T-helper 17 cell (primary cell): ENCODE measurements at regions not wholly inside any gene's neighbourhood (a gene's known extent, or its start where the extent isn't known, plus 50 kb on each side); places are given as distances from the start of the nearest gene placed in this dataset.

ENCODE experiments used
- ATAC-seq: fragments of 150-1000 bp; cut with Tn5 transposase; 2 replicates; pipeline ENCODE4 v1.10.0; 2021; ENCODE audit warnings: mild to moderate bottlenecking, moderate library complexity
- DNase-seq, 3 donors: peaks; one replicate each; pipeline versions ENCODE4 v3.0.0 to v3.0.0-alpha.2; 2020 to 2021
- H3K9me3 ChIP-seq: one replicate; pipeline ENCODE4 v1.7.0; 2013; ENCODE audit warnings: low read length, mild to moderate bottlenecking; ENCODE audit not compliant: control insufficient read depth, poor library complexity, severe bottlenecking
- H3K27ac Mint-ChIP-seq: one replicate; pipeline ENCODE4 v1.8.0; 2022; ENCODE audit warnings: mild to moderate bottlenecking, moderate library complexity, mixed read lengths
- H3K27me3 Mint-ChIP-seq: one replicate; pipeline ENCODE4 v1.8.0; 2022; ENCODE audit warnings: mixed read lengths
- H3K36me3 Mint-ChIP-seq: one replicate; pipeline ENCODE4 v1.8.0; 2022; ENCODE audit warnings: low read depth, mixed read lengths
- H3K4me1 Mint-ChIP-seq: one replicate; pipeline ENCODE4 v1.8.0; 2022; ENCODE audit warnings: mild to moderate bottlenecking, mixed read lengths
- H3K4me3 Mint-ChIP-seq: one replicate; pipeline ENCODE4 v1.8.0; 2022; ENCODE audit warnings: mild to moderate bottlenecking, moderate library complexity, mixed read lengths

DNA sequence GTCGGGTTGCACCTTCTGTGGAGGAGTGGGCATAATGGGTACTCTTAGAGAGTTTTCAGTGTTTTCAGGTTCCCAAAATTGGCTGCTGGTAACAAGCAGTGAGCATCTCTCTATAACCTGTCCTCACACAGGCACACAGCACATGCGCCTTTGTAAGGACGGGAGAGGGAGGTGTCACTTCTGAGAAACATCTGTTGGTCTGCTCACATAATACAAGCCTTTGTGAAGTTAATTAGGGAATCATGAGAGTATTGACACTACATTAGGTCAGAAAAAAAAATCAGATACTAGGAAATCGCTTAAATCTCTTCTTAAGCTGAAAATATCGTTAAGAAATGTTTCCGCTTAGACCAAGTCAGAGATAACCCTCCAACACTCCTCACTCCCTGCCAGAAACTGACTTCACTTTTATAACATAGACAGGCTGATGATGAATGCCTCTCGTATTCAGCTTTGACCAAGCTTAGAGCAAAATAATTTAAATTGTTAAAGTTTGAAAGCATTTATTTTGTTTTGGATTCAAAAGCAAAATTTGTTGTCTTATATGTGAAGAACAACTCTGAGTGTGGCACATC, 769.7 kb downstream of the TNS3 start:
- no peak overlapping the region for H3K4me3 Mint-ChIP-seq
- no peaks in the 10 kb centered on the region for H3K4me1 Mint-ChIP-seq
- DNase-seq = no peak
- H3K27ac Mint-ChIP-seq = no peak overlapping the region
- H3K36me3 Mint-ChIP-seq = no peaks in the 10 kb centered on the region
- ATAC-seq = no peak
- H3K27me3 Mint-ChIP-seq = no peaks in the 10 kb centered on the region
- no peaks in the 10 kb centered on the region for H3K9me3 ChIP-seq

GRCh38 chr7:46811529-46811928, 770.4 kb downstream of the TNS3 start:
- no peaks in the 10 kb centered on the region for H3K36me3 Mint-ChIP-seq
- no peak overlapping the region for H3K4me3 Mint-ChIP-seq
- no peaks in the 10 kb centered on the region for H3K27me3 Mint-ChIP-seq
- DNase-seq (no peak), ATAC-seq (no peak)
- no peaks in the 10 kb centered on the region for H3K9me3 ChIP-seq
- H3K27ac Mint-ChIP-seq = no peak overlapping the region
- no peaks in the 10 kb centered on the region for H3K4me1 Mint-ChIP-seq

DNA sequence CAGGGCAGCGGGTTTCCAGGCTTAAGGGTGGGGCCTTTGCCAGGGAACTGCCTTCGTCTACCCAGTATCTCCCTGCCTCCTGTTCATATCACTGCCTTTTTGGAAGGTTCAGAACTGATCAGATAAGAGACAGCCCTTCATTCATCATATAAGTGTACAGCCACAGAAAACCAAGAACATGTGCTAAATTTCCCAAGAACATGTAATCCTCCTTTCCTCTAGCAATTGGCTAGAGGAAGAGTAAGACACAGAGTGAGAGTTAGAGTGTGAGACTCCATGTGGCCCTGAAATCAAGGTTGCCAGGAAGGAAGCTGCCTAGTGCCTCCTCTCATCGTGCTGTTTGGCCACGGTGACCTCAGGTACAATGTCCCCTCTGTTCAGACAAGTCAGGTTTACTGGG, 770.9 kb downstream of the TNS3 start:
- DNase-seq (no peak), ATAC-seq (no peak)
- no peaks in the 10 kb centered on the region for H3K9me3 ChIP-seq
- no peak overlapping the region for H3K27ac Mint-ChIP-seq
- no peaks in the 10 kb centered on the region for H3K4me1 Mint-ChIP-seq
- no peak overlapping the region for H3K4me3 Mint-ChIP-seq
- H3K27me3 Mint-ChIP-seq = no peaks in the 10 kb centered on the region
- H3K36me3 Mint-ChIP-seq = no peaks in the 10 kb centered on the region

DNA sequence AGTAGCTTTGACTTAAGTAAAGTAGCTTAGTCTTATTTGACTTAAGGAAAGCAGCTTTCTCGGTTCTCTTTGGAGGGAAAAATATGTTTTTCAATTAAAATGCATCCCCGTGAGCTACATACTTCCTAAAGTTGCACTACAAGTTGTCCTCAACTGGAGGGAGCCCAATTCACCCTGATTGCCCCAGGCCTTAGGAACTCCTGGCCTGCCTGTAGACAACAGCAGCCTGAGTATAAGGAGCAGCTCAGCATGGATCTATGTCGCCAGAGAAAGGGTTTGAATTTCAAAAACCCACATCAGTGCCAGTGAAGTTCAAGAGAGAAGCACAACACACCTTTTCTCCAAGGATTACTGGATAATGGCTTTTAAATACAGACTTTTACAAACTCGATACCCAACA, 772.0 kb downstream of the TNS3 start:
- Mint-ChIP-seq H3K4me3 (no peak overlapping the region), H3K27ac (no peak overlapping the region), H3K36me3 (no peaks in the 10 kb centered on the region), H3K4me1 (no peaks in the 10 kb centered on the region), H3K27me3 (no peaks in the 10 kb centered on the region)
- DNase-seq (no peak), ATAC-seq (no peak)
- H3K9me3 ChIP-seq = no peaks in the 10 kb centered on the region

DNA sequence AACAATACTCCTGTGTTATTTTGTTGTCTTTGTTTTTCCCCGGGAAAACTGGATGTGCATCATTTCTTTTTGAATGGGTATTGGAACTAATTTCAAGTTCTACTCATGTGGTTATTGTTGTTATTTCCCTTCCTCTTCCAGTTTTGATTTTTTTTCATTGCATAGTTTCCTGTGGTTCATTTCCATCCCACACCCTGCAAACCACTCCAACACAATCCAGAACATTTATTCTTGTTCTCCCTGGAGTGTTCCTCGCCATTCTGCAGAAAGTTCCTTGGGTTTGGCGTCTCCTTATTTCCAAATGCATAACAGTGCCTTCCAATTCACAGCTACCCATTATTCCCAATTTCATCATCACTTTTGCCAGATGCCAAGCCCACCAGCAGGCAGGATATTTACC, 775.1 kb downstream of the TNS3 start:
- no peak for DNase-seq
- no peaks in the 10 kb centered on the region for H3K4me1 Mint-ChIP-seq
- H3K27me3 Mint-ChIP-seq = no peaks in the 10 kb centered on the region
- H3K27ac Mint-ChIP-seq = no peak overlapping the region
- H3K9me3 ChIP-seq = no peaks in the 10 kb centered on the region
- H3K4me3 Mint-ChIP-seq = no peak overlapping the region
- H3K36me3 Mint-ChIP-seq = no peaks in the 10 kb centered on the region
- no peak for ATAC-seq

DNA sequence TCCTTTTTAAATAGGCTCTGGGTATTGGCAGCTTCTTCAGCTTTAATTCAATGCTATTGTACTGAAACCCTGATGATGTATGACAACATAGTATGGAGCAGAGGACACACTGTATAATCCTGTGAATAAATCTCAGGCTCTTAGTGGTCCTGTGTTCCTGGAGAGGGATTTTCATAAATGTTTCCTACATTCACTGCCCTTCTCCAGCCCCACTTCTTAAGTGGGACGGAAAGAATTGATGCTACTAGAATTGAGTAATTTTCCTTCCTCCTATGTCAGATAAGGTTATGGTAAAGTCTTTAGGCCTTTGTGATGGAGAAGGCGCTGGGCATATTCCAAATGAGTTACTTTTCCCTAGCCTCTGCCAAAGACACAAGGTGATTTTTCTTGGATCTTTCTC, 779.4 kb downstream of the TNS3 start:
- DNase-seq = no peak
- Mint-ChIP-seq H3K4me3 (no peak overlapping the region), H3K36me3 (no peaks in the 10 kb centered on the region), H3K27ac (no peak overlapping the region), H3K4me1 (no peaks in the 10 kb centered on the region), H3K27me3 (no peaks in the 10 kb centered on the region)
- no peak for ATAC-seq
- H3K9me3 ChIP-seq = no peaks in the 10 kb centered on the region

GRCh38 chr7:46791188-46791587, 790.7 kb downstream of the TNS3 start:
- DNase-seq = no peak
- no peaks in the 10 kb centered on the region for H3K27me3 Mint-ChIP-seq
- no peaks in the 10 kb centered on the region for H3K4me1 Mint-ChIP-seq
- no peaks in the 10 kb centered on the region for H3K9me3 ChIP-seq
- H3K4me3 Mint-ChIP-seq = no peak overlapping the region
- H3K27ac Mint-ChIP-seq = no peak overlapping the region
- ATAC-seq = no peak
- H3K36me3 Mint-ChIP-seq = no peaks in the 10 kb centered on the region

DNA sequence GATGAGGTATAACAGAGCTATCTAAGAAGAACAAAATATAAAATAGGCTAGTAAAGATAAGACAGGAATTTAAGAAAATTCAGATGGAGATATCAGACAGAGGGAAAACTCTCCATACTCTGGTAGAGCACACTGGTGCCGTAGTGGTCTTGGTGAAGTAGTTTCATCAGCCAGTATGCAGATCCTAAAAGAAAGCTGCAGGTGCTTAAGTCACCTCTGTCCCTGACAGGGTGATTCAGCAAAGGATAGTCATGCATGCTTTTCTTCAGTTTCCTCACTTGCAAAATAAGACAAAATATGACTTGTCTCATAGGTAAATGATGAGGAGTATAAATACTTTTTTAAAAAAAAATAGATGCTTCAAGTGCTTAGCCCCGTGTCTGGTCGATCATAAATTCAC, 794.9 kb downstream of the TNS3 start:
- H3K27me3 Mint-ChIP-seq = no peaks in the 10 kb centered on the region
- H3K9me3 ChIP-seq = no peaks in the 10 kb centered on the region
- H3K27ac Mint-ChIP-seq = no peak overlapping the region
- H3K4me3 Mint-ChIP-seq = no peak overlapping the region
- no peaks in the 10 kb centered on the region for H3K4me1 Mint-ChIP-seq
- no peak for ATAC-seq
- DNase-seq = no peak
- H3K36me3 Mint-ChIP-seq = no peaks in the 10 kb centered on the region

DNA sequence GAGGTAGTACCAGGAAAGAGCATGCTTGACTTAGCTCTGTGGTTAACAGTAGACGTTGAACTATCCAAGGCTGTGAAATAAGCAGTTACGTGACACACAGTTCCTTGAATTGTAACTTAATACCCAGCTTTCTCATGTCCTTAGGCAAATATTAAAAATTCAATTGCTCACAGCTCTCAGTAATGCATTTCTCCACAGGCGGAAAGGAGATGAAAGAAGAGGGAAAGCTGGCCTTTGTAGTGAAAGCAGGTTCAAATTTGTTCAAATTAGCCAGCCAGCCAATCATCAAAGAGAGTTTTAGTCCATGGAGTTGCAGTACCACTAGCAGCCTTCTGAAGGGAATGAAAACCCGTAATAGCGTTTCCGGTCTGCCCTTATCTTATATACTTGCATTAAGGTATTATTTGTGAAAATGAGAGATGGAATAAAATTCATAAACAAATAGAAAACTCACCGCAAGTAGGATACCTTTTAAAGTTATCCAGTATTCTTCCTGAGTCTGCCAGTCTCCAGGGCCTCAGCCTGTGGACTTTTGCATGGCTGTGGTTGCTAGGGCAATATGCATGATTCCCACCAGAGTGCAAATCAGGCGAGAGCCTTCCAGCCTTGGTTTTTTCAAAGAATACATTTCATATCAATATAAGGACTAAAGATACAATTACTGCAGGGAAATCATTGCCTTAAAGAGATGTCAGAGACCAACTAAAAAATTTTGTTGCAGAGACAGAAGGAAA, 795.5 kb downstream of the TNS3 start:
- DNase-seq (no peak), ATAC-seq (no peak)
- H3K27me3 Mint-ChIP-seq = no peaks in the 10 kb centered on the region
- H3K4me3 Mint-ChIP-seq = no peak overlapping the region
- no peaks in the 10 kb centered on the region for H3K4me1 Mint-ChIP-seq
- H3K27ac Mint-ChIP-seq = no peak overlapping the region
- no peaks in the 10 kb centered on the region for H3K36me3 Mint-ChIP-seq
- no peaks in the 10 kb centered on the region for H3K9me3 ChIP-seq

DNA sequence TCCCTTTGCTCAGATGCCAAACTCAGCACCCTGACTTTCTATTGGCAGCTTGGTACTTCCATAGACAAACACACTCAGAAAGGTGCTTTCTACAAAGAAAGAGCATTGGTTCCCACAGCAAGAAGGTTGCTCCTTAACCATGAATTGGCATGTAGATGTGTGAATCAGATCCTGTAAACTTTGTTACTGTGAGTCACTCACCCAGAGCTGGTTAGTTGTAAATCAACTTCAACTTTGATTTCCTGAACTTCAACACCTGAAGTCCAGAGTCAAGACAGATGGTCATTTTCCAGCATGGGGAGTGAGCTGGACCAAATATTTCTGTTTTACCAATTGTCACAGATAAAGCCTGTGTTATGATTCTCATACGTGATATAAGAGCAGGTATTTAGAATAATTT, 797.2 kb downstream of the TNS3 start:
- H3K4me3 Mint-ChIP-seq = no peak overlapping the region
- ATAC-seq = no peak
- no peak for DNase-seq
- no peaks in the 10 kb centered on the region for H3K27me3 Mint-ChIP-seq
- H3K36me3 Mint-ChIP-seq = no peaks in the 10 kb centered on the region
- H3K9me3 ChIP-seq = no peaks in the 10 kb centered on the region
- no peaks in the 10 kb centered on the region for H3K4me1 Mint-ChIP-seq
- H3K27ac Mint-ChIP-seq = no peak overlapping the region

GRCh38 chr7:46781901-46782439, 799.9 kb downstream of the TNS3 start:
- Mint-ChIP-seq H3K4me3 (no peak overlapping the region), H3K36me3 (no peaks in the 10 kb centered on the region), H3K27me3 (no peaks in the 10 kb centered on the region), H3K4me1 (no peaks in the 10 kb centered on the region), H3K27ac (no peak overlapping the region)
- ATAC-seq = no peak
- no peak for DNase-seq
- H3K9me3 ChIP-seq = no peaks in the 10 kb centered on the region

- H3K9me3 ChIP-seq = no peaks in the 10 kb centered on the region
- ATAC-seq (no peak), DNase-seq (no peak)
- Mint-ChIP-seq H3K27ac (no peak overlapping the region), H3K4me3 (no peak overlapping the region), H3K4me1 (no peaks in the 10 kb centered on the region), H3K36me3 (no peaks in the 10 kb centered on the region), H3K27me3 (no peaks in the 10 kb centered on the region)
These were observed 805.1 kb downstream of the TNS3 start for GRCh38 chr7:46776790-46777189.

DNA sequence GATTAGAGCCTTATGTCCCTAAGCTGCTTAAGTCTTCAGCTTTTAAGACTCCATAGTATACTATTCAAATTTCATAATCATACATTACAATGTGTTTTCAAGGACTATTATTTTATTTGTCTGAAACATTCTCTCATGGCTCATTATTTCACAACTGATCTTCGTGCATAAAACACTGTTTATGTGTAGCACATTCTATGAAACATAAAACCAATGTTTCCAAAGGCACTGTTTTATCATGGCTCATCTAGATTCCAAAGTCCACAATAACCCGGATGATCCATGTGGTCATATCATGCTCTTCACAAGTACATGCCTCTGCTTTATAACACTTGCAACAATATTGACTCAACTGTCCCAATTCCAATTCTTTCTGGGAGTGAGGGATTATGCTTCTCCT, 806.1 kb downstream of the TNS3 start:
- no peak for ATAC-seq
- H3K4me1 Mint-ChIP-seq = no peaks in the 10 kb centered on the region
- DNase-seq = no peak
- no peaks in the 10 kb centered on the region for H3K27me3 Mint-ChIP-seq
- no peaks in the 10 kb centered on the region for H3K9me3 ChIP-seq
- no peak overlapping the region for H3K4me3 Mint-ChIP-seq
- H3K27ac Mint-ChIP-seq = no peak overlapping the region
- H3K36me3 Mint-ChIP-seq = no peaks in the 10 kb centered on the region

GRCh38 chr7:46775020-46775419, 806.9 kb downstream of the TNS3 start:
- DNase-seq (no peak), ATAC-seq (no peak)
- Mint-ChIP-seq H3K27ac (no peak overlapping the region), H3K4me1 (no peaks in the 10 kb centered on the region), H3K36me3 (no peaks in the 10 kb centered on the region), H3K4me3 (no peak overlapping the region), H3K27me3 (no peaks in the 10 kb centered on the region)
- H3K9me3 ChIP-seq = no peaks in the 10 kb centered on the region
